PC-3 (cell line): ENCODE measurements at regions not wholly inside any gene's neighbourhood (a gene's known extent, or its start where the extent isn't known, plus 50 kb on each side); places are given as distances from the start of the nearest gene placed in this dataset.

Experiments
- ATAC-seq: fragments of 200-7000 bp; cut with Tn5 transposase; 2 replicates; pipeline ENCODE4 v1.9.1; 2020; ENCODE audit warnings: mild to moderate bottlenecking, moderate library complexity
- BruUV-seq: library from RNA; stranded (reverse); fragments of 400-500 nt; replicated peaks from 2 replicates; lab custom pipeline; 2021; lab: Mats Ljungman, UMichigan
- CTCF ChIA-PET: fragments of 300-600 bp; sonication (Branson Sonifier 250); formaldehyde crosslinking; loops from one replicate; lab custom pipeline; 2022; ENCODE audit warnings: antibody characterized with exemption; lab: Charles Lee
- POLR2A ChIA-PET: fragments of 300-600 bp; sonication (Branson Sonifier 250); formaldehyde crosslinking; loops from one replicate; lab custom pipeline; 2022; ENCODE audit warnings: antibody characterized with exemption; ENCODE audit not compliant: unreplicated experiment; lab: Charles Lee
- DNase-seq: peaks from one replicate; pipeline ENCODE4 v3.0.0-alpha.2; 2015
- H2AFZ ChIP-seq: fragments of 300-600 bp; sonication (generic); 2 replicates; pipeline ENCODE4 v1.6.0; 2016; ENCODE audit warnings: antibody characterized with exemption, low read length
- H3F3A ChIP-seq: fragments of 300-600 bp; sonication (generic); one replicate; pipeline ENCODE4 v1.6.0; 2017; ENCODE audit warnings: antibody characterized with exemption, low read length, control low read depth, mild to moderate bottlenecking; ENCODE audit not compliant: unreplicated experiment
- H3K27ac ChIP-seq: fragments of 300-600 bp; sonication (generic); 2 replicates; pipeline ENCODE4 v1.5.1; 2016; ENCODE audit warnings: mild to moderate bottlenecking, low read length
- H3K27me3 ChIP-seq: fragments of 300-600 bp; sonication (generic); 2 replicates; pipeline ENCODE4 v1.6.1; 2016; ENCODE audit warnings: low read length, mixed read lengths
- H3K36me3 ChIP-seq: fragments of 300-600 bp; sonication (generic); 2 replicates; pipeline ENCODE4 v1.6.1; 2016; ENCODE audit warnings: low read depth, mixed run types, low read length, mixed read lengths
- H3K4me1 ChIP-seq: fragments of 300-600 bp; sonication (generic); 2 replicates; pipeline ENCODE4 v1.5.1; 2016; ENCODE audit warnings: low read length; ENCODE audit not compliant: insufficient read depth
- H3K4me2 ChIP-seq: fragments of 300-600 bp; sonication (generic); 2 replicates; pipeline ENCODE4 v1.6.0; 2016; ENCODE audit warnings: low read length
- H3K4me3 ChIP-seq: fragments of 300-600 bp; sonication (generic); 2 replicates; pipeline ENCODE4 v1.5.1; 2016; ENCODE audit warnings: mild to moderate bottlenecking, low read length, mixed read lengths
- H3K79me2 ChIP-seq: fragments of 300-600 bp; sonication (generic); 2 replicates; pipeline ENCODE4 v1.6.1; 2017; ENCODE audit warnings: low read length, mixed read lengths
- H3K9ac ChIP-seq: fragments of 300-600 bp; sonication (generic); 2 replicates; pipeline ENCODE4 v1.6.0; 2016; ENCODE audit warnings: mild to moderate bottlenecking, low read length
- H3K9me2 ChIP-seq: fragments of 300-600 bp; sonication (generic); replicated peaks from 2 replicates; pipeline ENCODE4 v1.6.1; 2016; ENCODE audit warnings: mixed run types, low read length, mixed read lengths
- H3K9me3 ChIP-seq: fragments of 300-600 bp; sonication (generic); 2 replicates; pipeline ENCODE4 v1.6.1; 2016; ENCODE audit warnings: low read length, mixed read lengths
- H4K20me1 ChIP-seq: fragments of 300-600 bp; sonication (generic); 2 replicates; pipeline ENCODE4 v1.6.1; 2016; ENCODE audit warnings: low read length, mixed read lengths
- CTCF ChIP-seq: fragments of 300-600 bp; sonication (generic); conservative IDR thresholded peaks from 2 replicates; pipeline ENCODE4 v1.5.1; 2017; ENCODE audit warnings: antibody characterized with exemption, low read depth, mild to moderate bottlenecking, low read length
- EZH2 ChIP-seq: fragments of 300-600 bp; sonication (generic); IDR thresholded peaks from one replicate; pipeline ENCODE4 v1.6.1; 2017; ENCODE audit warnings: antibody characterized with exemption, mild to moderate bottlenecking, low read length; ENCODE audit not compliant: unreplicated experiment
- EZH2phosphoT487 ChIP-seq: fragments of 300-600 bp; sonication (generic); IDR thresholded peaks from 2 replicates; pipeline ENCODE4 v1.6.1; 2018; ENCODE audit warnings: mild to moderate bottlenecking, antibody characterized with exemption, low read length, borderline replicate concordance
- intact Hi-C: fragments of 100-400 bp; cut with micrococcal nuclease; formaldehyde crosslinking; loops from 2 replicates; pipeline ENCODE4 v1.9.0; 2023

DNA sequence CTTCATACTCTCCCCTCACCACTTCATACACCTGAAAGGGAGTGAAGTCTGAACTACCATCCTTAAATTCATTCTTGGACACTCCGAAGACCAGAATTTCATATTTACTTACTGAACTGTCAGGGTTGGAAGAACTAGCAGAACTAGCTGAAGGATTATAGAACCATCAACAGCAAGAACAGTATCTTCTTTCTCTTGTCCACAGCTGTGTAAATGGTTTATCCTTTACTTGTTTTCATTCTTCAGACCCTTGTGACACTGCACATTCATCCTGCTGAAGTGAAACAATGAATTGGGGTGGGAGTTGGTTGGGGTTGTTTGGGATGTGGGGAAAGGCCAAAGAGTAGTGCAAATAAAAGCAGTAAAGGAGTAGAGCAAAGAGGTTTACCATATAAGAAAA is 350.9 kb downstream of the ZIC1 start:
- CTCF ChIA-PET = no interaction called here

DNA sequence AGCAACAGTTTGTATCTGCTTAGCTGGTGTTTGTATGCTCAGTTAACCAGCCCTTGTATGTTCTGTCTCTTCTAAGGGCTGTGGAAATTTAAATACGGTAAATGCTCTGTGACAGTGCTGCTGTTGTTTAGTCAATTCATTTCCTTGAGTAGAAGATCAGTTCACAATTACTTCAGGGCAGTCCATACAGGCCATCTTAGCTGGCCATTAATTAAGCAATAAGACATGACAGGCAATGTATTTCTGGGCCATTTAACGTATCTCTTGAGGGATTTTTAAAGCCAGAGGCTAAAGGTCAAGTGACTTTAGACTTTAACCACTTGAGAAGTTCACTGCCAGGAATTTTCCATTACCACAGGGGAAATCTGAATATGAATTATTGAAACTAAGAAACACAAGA is 351.8 kb downstream of the ZIC1 start:
- no TSS peak for BruUV-seq
- Histone ChIP-seq H3K9ac (no peak overlapping the region), H3K4me1 (no peaks in the 10 kb centered on the region), H3F3A (no peaks in the 10 kb centered on the region), H3K9me2 (no peaks in the 10 kb centered on the region), H3K4me2 (no peak overlapping the region), H3K79me2 (no peaks in the 10 kb centered on the region), H4K20me1 (no peaks in the 10 kb centered on the region), H3K9me3 (no peaks in the 10 kb centered on the region), H3K27me3 (peaks cover 15% of the 10 kb centered on the region; the same call in 1 of the 2 replicates), H3K27ac (no peak overlapping the region), H2AFZ (no peak overlapping the region), H3K36me3 (no peaks in the 10 kb centered on the region), H3K4me3 (no peak overlapping the region)
- no peak for TF ChIP-seq CTCF
- no peak for TF ChIP-seq EZH2phosphoT487
- POLR2A ChIA-PET = no interaction called here
- DNase-seq = no peak
- intact Hi-C loops = no loop called here
- CTCF ChIA-PET = no interaction called here
- no peak for ATAC-seq

More for the DNA sequence above, 350.9 kb downstream of the ZIC1 start:
- H3K4me1 ChIP-seq = no peaks in the 10 kb centered on the region
- H4K20me1 ChIP-seq = no peaks in the 10 kb centered on the region
- TF ChIP-seq CTCF (no peak), EZH2 (no peak), EZH2phosphoT487 (no peak)
- POLR2A ChIA-PET = no interaction called here
- no peak overlapping the region for H2AFZ ChIP-seq
- no TSS peak for BruUV-seq
- no peak overlapping the region for H3K27ac ChIP-seq
- DNase-seq (no peak), ATAC-seq (no peak)
- H3K9me2 ChIP-seq = no peaks in the 10 kb centered on the region
- H3K4me3 ChIP-seq = no peak overlapping the region
- H3K9ac ChIP-seq = no peak overlapping the region
- no peaks in the 10 kb centered on the region for H3K79me2 ChIP-seq
- peaks cover 8% of the 10 kb centered on the region; the same call in 1 of the 2 replicates for H3K27me3 ChIP-seq
- H3K9me3 ChIP-seq = no peaks in the 10 kb centered on the region
- intact Hi-C loops = no loop called here
- H3K36me3 ChIP-seq = no peaks in the 10 kb centered on the region
- H3F3A ChIP-seq = no peaks in the 10 kb centered on the region
- no peak overlapping the region for H3K4me2 ChIP-seq

DNA sequence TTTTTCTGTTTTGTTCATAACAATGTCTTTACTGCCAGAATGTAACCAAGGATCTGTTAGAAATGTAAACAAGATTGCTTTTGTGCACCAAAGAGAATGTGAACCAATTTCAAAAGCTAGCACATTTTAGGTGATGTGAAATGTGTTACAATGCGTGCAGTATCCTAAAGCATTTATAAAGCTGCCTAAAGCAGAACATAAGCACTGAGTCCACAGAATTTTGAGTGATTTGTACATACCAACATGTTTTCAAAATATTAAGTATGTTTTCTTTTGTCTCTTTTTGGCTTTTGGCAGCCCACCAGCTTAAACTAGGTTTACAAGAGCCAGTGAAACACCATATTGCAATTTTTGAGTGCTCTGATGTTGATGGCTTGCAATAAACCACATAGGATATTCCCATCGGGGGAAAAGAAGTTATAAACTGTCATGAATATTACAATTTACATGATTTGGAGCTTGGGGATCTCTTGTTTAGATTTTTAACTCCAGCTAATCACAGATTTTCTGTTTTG is 364.0 kb downstream of the ZIC1 start:
- Histone ChIP-seq H4K20me1 (no peaks in the 10 kb centered on the region), H3K9me2 (no peaks in the 10 kb centered on the region), H3F3A (no peaks in the 10 kb centered on the region), H3K27me3 (peaks cover 15% of the 10 kb centered on the region; the same call in 1 of the 2 replicates), H3K4me1 (no peaks in the 10 kb centered on the region), H3K4me3 (no peak overlapping the region), H3K9me3 (no peaks in the 10 kb centered on the region), H3K27ac (no peak overlapping the region), H3K4me2 (no peak overlapping the region), H3K79me2 (no peaks in the 10 kb centered on the region), H3K36me3 (no peaks in the 10 kb centered on the region), H2AFZ (no peak overlapping the region), H3K9ac (no peak overlapping the region)
- DNase-seq (no peak), ATAC-seq (no peak)
- CTCF ChIA-PET = no interaction called here
- no peak for TF ChIP-seq CTCF
- no peak for TF ChIP-seq EZH2phosphoT487
- no peak for TF ChIP-seq EZH2
- intact Hi-C loops = no loop called here
- POLR2A ChIA-PET = no interaction called here
- BruUV-seq = no TSS peak
